Mesodermal cell (in vitro differentiated cells): ENCODE measurements at regions not wholly inside any gene's neighbourhood (a gene's known extent, or its start where the extent isn't known, plus 50 kb on each side); places are given as distances from the start of the nearest gene placed in this dataset.
A peak's percentile ranks its signal among the peaks of the same experiment; 100 is the strongest.

Experiments used
- H3K27ac ChIP-seq: 2 replicates; pipeline ENCODE4 v1.7.0; 2013; ENCODE audit warnings: mild to moderate bottlenecking, low read depth, low read length, moderate library complexity; ENCODE audit not compliant: severe bottlenecking
- H3K36me3 ChIP-seq: 2 replicates; pipeline ENCODE4 v1.7.1; 2013; ENCODE audit warnings: mild to moderate bottlenecking, low read length, moderate library complexity; ENCODE audit not compliant: control insufficient read depth, insufficient read depth
- H3K4me1 ChIP-seq: one replicate; pipeline ENCODE4 v1.7.1; 2013; ENCODE audit warnings: mild to moderate bottlenecking, low read length; ENCODE audit not compliant: insufficient read depth, control insufficient read depth, poor library complexity, severe bottlenecking
- H3K4me3 ChIP-seq: 2 replicates; pipeline ENCODE4 v1.7.0; 2013; ENCODE audit warnings: low read length, control low read depth, mild to moderate bottlenecking; ENCODE audit not compliant: insufficient read depth, poor library complexity, severe bottlenecking; ENCODE audit errors: extremely low read depth
- H3K9me3 ChIP-seq: 2 replicates; pipeline ENCODE4 v1.7.1; 2013; ENCODE audit warnings: mild to moderate bottlenecking, low read length, moderate library complexity; ENCODE audit not compliant: control insufficient read depth
- WGBS, 2 experiments: methylation state at CpG; one replicate each; pipeline ENCODE4 v1.1.5; 2013; ENCODE audit warnings: missing lambda C conversion rate in 2 of 2; ENCODE audit not compliant: insufficient coverage in 2 of 2; 5-methylcytosine and 5-hydroxymethylcytosine counted together

DNA sequence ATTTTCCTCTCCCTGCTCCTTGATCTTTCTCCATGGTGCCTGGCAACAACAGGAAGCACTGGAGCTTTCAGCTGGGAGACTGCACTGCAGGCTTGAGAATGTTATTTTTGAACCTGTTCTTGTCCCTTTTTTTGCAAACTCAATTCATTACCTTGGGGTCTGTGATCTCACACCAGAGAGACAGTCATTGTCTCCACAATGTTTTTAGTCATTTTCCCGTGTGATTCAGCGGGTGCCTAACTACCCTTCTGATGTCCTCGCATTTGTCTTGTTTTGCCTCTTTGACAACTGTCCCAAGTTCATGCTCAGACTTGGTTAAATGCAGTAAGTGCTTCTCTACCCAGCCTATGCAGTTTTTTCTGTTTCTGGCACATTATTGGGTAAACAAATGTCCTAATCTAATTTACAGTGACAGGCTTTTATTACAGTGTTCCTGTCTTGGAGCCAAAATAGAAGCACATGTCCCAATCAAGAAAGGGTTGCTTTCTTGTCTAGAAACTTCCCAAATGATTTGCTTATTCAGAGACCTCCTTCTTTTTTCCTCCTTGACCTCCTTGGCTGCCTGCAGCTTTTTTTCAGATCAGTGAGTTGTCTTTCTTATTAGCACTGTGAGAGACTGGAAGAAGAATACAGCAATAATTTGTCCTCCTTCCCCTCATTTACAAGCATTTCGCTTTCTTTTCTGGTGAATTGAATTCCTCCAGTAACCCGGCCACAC, 162.4 kb downstream of the NSUN3 start:
- Histone ChIP-seq H3K4me1 (peaks cover 9% of the 10 kb centered on the region), H3K4me3 (no peak overlapping the region), H3K36me3 (no peaks in the 10 kb centered on the region), H3K9me3 (peaks cover 6% of the 10 kb centered on the region), H3K27ac (peak overlapping the region; percentile 63)
- 94 to 95% methylated on average over 5 of the region's 5 CpGs for WGBS, 2 experiments

DNA sequence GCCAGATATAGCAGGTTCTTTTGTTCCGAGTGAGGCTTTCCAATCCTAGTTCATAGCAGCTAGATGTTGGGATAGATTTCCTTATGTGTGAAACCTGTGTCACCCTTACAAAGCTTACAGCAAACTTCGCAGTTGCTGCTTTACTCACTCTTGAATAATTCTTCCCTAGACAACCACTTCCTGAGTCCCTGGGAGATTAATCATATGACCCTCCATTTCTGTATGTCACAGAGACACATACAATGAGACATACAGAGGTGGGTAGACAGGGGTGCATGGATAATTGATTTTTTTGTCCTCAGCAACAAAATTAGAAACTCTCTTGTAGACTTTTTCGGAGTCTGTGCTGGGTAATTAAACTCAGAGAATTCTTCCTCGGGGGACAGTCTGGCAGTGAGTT, 163.2 kb downstream of the NSUN3 start:
- Histone ChIP-seq H3K4me3 (no peak overlapping the region), H3K36me3 (no peaks in the 10 kb centered on the region), H3K27ac (peak overlapping the region; percentile 63), H3K4me1 (peaks cover 9% of the 10 kb centered on the region), H3K9me3 (peaks cover 6% of the 10 kb centered on the region)
- WGBS, 2 experiments = 94% methylated on average over 2 of the region's 4 CpGs; no CpG with 5 or more reads in 1 of the 2 experiments

- 94 to 100% methylated on average over 2 of the region's 3 CpGs for WGBS, 2 experiments
- Histone ChIP-seq H3K27ac (no peak overlapping the region), H3K4me3 (no peak overlapping the region), H3K4me1 (no peaks in the 10 kb centered on the region), H3K9me3 (no peaks in the 10 kb centered on the region), H3K36me3 (no peaks in the 10 kb centered on the region)
Measured at GRCh38 chr3:94232921-94233320, 170.1 kb downstream of the NSUN3 start.

GRCh38 chr3:94234177-94234788, 171.4 kb downstream of the NSUN3 start:
- Histone ChIP-seq H3K27ac (no peak overlapping the region), H3K9me3 (no peaks in the 10 kb centered on the region), H3K4me3 (no peak overlapping the region), H3K36me3 (no peaks in the 10 kb centered on the region), H3K4me1 (no peaks in the 10 kb centered on the region)
- WGBS, 2 experiments = 36% methylated on average over 2 of the region's 4 CpGs; no CpG with 5 or more reads in 1 of the 2 experiments

GRCh38 chr3:94241986-94242385, 179.1 kb downstream of the NSUN3 start:
- Histone ChIP-seq H3K4me1 (no peaks in the 10 kb centered on the region), H3K9me3 (no peaks in the 10 kb centered on the region), H3K36me3 (no peaks in the 10 kb centered on the region), H3K27ac (no peak overlapping the region), H3K4me3 (no peak overlapping the region)
- 93 to 100% methylated on average over 3 of the region's 3 CpGs for WGBS, 2 experiments

- H3K4me3 ChIP-seq = no peak overlapping the region
Measured at GRCh38 chr3:94246171-94246570, 183.3 kb downstream of the NSUN3 start.

GRCh38 chr3:94248042-94248441, 185.2 kb downstream of the NSUN3 start:
- H3K27ac ChIP-seq = no peak overlapping the region
- no peak overlapping the region for H3K4me3 ChIP-seq
- H3K9me3 ChIP-seq = no peaks in the 10 kb centered on the region
- H3K4me1 ChIP-seq = no peaks in the 10 kb centered on the region
- no peaks in the 10 kb centered on the region for H3K36me3 ChIP-seq
- WGBS, 2 experiments = 88% methylated on average over 1 of the region's 1 CpG; no CpG with 5 or more reads in 1 of the 2 experiments

More at GRCh38 chr3:94246171-94246570, 183.3 kb downstream of the NSUN3 start:
- 80 to 93% methylated on average over 1 to 2 of the region's 4 CpGs for WGBS, 2 experiments
- no peaks in the 10 kb centered on the region for H3K4me1 ChIP-seq
- H3K9me3 ChIP-seq = no peaks in the 10 kb centered on the region
- no peaks in the 10 kb centered on the region for H3K36me3 ChIP-seq
- no peak overlapping the region for H3K27ac ChIP-seq

DNA sequence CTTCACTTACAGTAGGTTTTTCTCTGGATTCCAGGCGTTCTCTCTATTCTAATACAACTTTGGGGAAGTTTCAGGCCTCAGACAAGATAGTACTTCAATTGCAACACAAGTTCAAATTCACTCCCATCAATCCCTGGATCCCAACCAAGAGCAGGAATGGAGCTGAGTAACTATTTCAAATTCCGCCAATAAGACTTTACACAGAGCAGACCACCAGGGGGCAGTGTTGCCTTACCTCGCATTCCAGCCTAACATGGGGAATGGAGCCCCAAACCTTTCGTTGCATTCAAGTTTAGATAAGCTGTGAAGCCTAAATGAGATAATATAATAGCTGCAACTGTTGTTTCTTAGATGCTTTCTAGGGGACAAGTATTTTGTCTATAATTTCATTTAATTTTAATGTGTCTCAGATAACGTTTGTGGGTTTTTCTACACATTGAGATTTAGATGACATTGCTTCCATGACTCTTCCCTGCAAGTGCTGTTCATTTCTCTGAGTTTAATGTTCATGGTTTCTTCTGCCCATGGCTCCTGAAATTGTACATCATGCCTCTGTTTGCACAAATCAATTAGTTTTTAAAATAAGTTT, 186.7 kb downstream of the NSUN3 start:
- no peak overlapping the region for H3K4me3 ChIP-seq
- no peak overlapping the region for H3K27ac ChIP-seq
- H3K9me3 ChIP-seq = no peaks in the 10 kb centered on the region
- 11 to 20% methylated on average over 1 of the region's 5 CpGs for WGBS, 2 experiments
- H3K36me3 ChIP-seq = no peaks in the 10 kb centered on the region
- no peaks in the 10 kb centered on the region for H3K4me1 ChIP-seq

DNA sequence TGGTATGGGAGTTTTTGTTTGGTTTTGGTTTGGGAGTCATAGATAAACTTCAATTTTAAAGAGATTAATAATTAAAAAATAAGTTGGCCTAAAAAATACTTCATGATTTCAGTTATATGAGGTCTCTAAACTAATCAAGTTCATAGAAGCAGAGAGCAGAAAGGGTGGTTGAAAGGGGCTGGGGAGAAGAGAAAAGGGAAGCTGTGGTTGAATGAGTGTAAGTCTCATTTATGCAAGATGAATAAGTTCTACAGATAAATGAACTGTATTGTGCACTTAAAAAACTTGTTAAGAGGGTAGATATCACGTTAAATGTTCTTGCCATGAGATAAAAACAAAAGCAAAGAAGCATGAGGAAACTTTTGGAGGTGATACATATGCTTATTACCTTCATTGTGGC, 188.7 kb downstream of the NSUN3 start:
- Histone ChIP-seq H3K4me3 (no peak overlapping the region), H3K9me3 (no peaks in the 10 kb centered on the region), H3K27ac (no peak overlapping the region), H3K4me1 (no peaks in the 10 kb centered on the region), H3K36me3 (no peaks in the 10 kb centered on the region)
- 75% methylated on average over 1 of the region's 1 CpG; no CpG with 5 or more reads in 1 of the 2 experiments for WGBS, 2 experiments

- Histone ChIP-seq H3K9me3 (no peaks in the 10 kb centered on the region), H3K4me3 (no peak overlapping the region), H3K27ac (no peak overlapping the region), H3K4me1 (no peaks in the 10 kb centered on the region), H3K36me3 (no peaks in the 10 kb centered on the region)
- 100% methylated on average over 1 of the region's 1 CpG; no CpG with 5 or more reads in 1 of the 2 experiments for WGBS, 2 experiments
Measured at GRCh38 chr3:94252316-94252715, 189.5 kb downstream of the NSUN3 start.
